A172 (cell line): ENCODE measurements at regions not wholly inside any gene's neighbourhood (a gene's known extent, or its start where the extent isn't known, plus 50 kb on each side); places are given as distances from the start of the nearest gene placed in this dataset.
"Not testable (repeated sequence)": the region's sequence is repeated elsewhere in the genome, so short reads cannot be mapped to it uniquely, and the experiment has no call there.

Experiments
- DNase-seq: peaks from one replicate; pipeline ENCODE4 v3.0.0-alpha.2; 2015; ENCODE audit warnings: low spot score

GRCh38 chr21:20108016-20108415, 890.2 kb upstream of the NCAM2 start:
- DNase-seq, result no peak

- DNase-seq, result no peak
Measured at GRCh38 chr21:20108976-20109540, 889.2 kb upstream of the NCAM2 start.

GRCh38 chr21:20110368-20110767, 887.8 kb upstream of the NCAM2 start:
- DNase-seq, result no peak

GRCh38 chr21:20151741-20152140, 846.5 kb upstream of the NCAM2 start:
- DNase-seq, result no peak

GRCh38 chr21:20163167-20163566, 835.0 kb upstream of the NCAM2 start:
- no peak for DNase-seq

- no peak for DNase-seq
Measured at GRCh38 chr21:20167059-20167458, 831.1 kb upstream of the NCAM2 start.

GRCh38 chr21:20169812-20170576, 828.2 kb upstream of the NCAM2 start:
- DNase-seq, result no peak

- no peak for DNase-seq
Measured at GRCh38 chr21:20186186-20186585, 812.0 kb upstream of the NCAM2 start.

- no peak for DNase-seq
Measured at GRCh38 chr21:20187028-20187427, 811.2 kb upstream of the NCAM2 start.

- DNase-seq, result not testable (repeated sequence)
Measured at GRCh38 chr21:20201323-20201722, 796.9 kb upstream of the NCAM2 start.

- no peak for DNase-seq
Measured at GRCh38 chr21:20207335-20207734, 790.9 kb upstream of the NCAM2 start.

- no peak for DNase-seq
Measured at GRCh38 chr21:20215959-20216358, 782.2 kb upstream of the NCAM2 start.

- DNase-seq, result no peak
Measured at GRCh38 chr21:20220586-20220985, 777.6 kb upstream of the NCAM2 start.

GRCh38 chr21:20221981-20222380, 776.2 kb upstream of the NCAM2 start:
- not testable (repeated sequence) for DNase-seq

GRCh38 chr21:20236649-20237048, 761.6 kb upstream of the NCAM2 start:
- DNase-seq, result not testable (repeated sequence)

- DNase-seq, result no peak
Measured at GRCh38 chr21:20249401-20249800, 748.8 kb upstream of the NCAM2 start.

- DNase-seq, result no peak
Measured at GRCh38 chr21:20250337-20250736, 747.9 kb upstream of the NCAM2 start.

- DNase-seq, result no peak
Measured at GRCh38 chr21:20253261-20253660, 744.9 kb upstream of the NCAM2 start.

- DNase-seq, result no peak
Measured at GRCh38 chr21:20254964-20255363, 743.2 kb upstream of the NCAM2 start.

- DNase-seq, result no peak
Measured at GRCh38 chr21:20257052-20257740, 741.0 kb upstream of the NCAM2 start.

- no peak for DNase-seq
Measured at GRCh38 chr21:20258542-20258941, 739.7 kb upstream of the NCAM2 start.

GRCh38 chr21:20259031-20259867, 739.0 kb upstream of the NCAM2 start:
- DNase-seq, result no peak
